ENCODE measurements at regions not wholly inside any gene's neighbourhood (a gene's known extent, or its start where the extent isn't known, plus 50 kb on each side); places are given as distances from the start of the nearest gene placed in this dataset.

GRCh38 chr6:128827675-128828464 lies 55.1 kb upstream of the LAMA2 start:
- DNase-seq = no peak

- no peak for DNase-seq
Observed at GRCh38 chr6:128826606-128827005, 56.3 kb upstream of the LAMA2 start.

DNA sequence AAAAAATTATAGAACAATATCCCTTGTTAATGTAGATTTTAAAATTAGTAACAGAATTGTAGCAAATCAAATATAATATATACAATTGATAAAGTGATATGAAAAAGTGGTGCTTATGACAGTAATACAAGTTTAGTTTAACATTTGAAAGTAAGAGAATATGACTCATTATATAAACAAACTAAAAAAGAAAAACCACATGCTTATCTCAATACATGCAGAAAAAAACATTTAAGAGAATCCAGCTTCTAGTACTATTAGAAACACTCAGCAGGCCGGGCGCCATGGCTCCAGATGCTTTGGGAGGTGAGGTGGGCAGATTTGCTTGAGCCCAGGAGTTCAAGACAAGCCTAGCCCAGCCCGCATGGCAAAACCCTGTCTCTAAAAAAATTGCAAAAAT lies 60.7 kb upstream of the LAMA2 start:
- no peak for DNase-seq

DNA sequence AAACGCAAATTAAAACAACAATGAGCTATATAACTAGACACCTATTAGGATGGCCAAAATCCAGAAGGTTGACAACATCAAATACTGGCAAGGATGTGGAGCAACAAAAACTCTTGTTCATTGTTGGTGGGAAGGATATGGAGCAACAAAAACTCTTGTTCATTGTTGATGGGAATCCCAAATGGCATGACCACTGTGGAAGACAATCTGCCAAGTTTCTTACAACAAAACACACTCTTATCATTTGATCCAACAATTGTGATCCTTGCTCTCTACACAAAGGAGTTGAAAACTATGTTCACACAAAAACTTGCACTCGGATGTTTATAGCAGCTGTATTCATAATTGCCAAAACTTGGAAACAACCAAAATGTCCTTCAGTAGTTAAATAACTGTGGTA lies 61.8 kb upstream of the LAMA2 start:
- DNase-seq = no peak

- DNase-seq = no peak
Observed at GRCh38 chr6:128808856-128809255, 74.1 kb upstream of the LAMA2 start.

GRCh38 chr6:128807577-128807976 lies 75.4 kb upstream of the LAMA2 start:
- DNase-seq = no peak

DNA sequence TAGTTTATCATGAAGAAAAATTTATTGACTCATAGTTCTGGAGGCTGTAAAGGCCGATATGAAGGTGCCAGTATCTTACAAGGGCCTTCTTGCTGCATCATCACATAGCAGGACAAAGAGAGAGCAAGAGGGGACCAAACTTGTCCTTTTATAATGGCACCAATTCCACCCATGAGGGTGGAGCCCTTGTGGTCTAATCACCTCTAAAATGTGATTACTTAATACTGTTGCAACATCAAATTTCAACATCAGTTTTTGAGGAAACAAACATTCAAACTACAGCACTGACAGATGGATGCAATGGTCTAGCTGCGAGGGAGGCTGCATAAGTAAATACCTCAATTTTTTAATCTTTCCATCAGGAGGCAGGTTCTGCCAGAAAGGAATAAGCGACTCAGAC lies 76.7 kb upstream of the LAMA2 start:
- DNase-seq = no peak

GRCh38 chr6:128803911-128804310 lies 79.0 kb upstream of the LAMA2 start:
- DNase-seq = no peak

DNA sequence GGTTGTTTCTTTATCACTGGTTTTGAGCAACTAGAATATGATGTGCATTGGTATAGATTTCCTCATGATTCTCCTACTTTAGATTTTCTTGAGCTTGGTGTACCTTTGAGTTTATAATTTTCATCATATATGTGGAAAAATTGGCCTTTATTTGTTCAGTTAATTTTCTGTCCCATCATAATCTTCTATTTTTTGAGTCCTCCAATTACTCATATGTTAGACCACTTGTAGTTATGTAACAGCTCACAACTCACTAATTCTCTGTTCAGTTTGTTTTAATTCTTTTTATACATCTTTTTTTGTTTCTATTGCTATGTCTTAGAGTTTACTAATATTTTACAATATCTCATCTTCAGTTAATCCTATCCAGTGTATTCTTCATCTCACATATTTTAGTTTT lies 81.3 kb upstream of the LAMA2 start:
- DNase-seq = no peak

GRCh38 chr6:128784266-128784665 lies 98.7 kb upstream of the LAMA2 start:
- DNase-seq = no peak

- no peak for DNase-seq
Observed at GRCh38 chr6:128768187-128768586, 114.8 kb upstream of the LAMA2 start.

DNA sequence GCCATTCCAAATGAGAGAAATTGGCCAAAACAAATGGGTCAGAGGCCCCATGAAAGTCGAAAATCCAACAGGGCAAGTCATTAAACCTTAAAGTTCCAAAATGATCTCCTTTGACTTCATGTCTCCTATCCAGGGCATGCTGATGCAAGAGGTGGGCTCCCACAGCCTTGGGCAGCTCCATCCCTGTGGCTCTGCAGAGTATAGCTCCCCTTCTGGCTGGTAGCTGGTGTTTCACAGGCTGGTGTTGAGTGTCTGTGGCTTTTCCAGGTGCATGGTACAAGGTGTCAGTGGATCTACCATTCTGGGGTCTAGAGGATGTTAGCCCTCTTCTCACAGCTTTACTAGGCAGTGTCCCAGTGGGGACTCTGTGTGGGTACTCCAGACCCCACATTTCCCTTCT lies 115.2 kb upstream of the LAMA2 start:
- no peak for DNase-seq

DNA sequence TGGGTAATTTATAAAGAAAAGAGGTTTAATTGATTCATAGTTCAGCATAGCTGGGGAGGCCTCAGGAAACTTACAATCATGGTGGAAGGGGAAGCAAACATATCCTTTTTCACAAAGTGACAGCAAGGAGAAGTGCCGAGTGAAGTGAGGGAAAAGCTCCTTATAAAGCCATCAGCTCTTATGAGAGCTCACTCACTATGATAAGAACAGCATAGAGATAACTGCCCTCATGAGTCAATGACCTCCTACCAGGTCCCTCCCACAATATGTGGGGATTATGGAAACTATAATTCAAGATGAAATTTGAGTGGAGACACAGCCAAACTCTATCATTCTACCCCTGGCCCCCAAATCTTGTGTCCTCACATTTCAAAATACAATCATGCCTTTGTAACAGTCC lies 115.8 kb upstream of the LAMA2 start:
- no peak for DNase-seq

GRCh38 chr6:128763599-128764300 lies 119.2 kb upstream of the LAMA2 start:
- DNase-seq = no peak

GRCh38 chr6:128759901-128760300 lies 123.0 kb upstream of the LAMA2 start:
- no peak for DNase-seq

- no peak for DNase-seq
Observed at GRCh38 chr6:128759447-128759846, 123.5 kb upstream of the LAMA2 start.

- no peak for DNase-seq
Observed at GRCh38 chr6:128757961-128758360, 125.0 kb upstream of the LAMA2 start.

DNA sequence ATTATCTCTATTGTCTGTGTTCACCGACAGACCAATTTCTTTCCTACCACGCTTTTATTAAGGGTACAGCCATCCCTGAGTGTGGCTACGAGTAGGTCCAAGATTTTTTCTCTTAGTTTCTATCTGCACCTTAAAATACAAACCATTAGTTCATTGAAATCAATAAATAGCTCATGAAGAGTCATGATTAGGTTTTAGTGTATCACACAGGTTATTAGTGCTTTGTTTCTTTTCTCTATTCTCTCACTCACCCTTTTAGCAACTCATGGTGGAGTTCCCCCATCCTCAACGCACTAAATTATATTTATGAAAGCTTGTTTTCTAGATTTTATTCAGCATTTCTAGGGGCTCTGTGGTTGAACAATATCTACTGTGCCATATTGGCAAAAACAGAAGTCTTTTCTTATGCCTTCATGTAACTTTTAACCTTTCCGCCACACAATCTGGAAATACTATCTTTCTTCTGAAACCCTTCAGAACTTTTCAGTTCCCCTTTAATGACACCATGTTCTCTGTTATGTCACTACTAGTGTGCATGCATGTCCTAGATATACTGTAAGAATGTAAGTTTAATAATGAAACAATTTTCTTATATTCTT lies 128.2 kb upstream of the LAMA2 start:
- no peak for DNase-seq

- DNase-seq = no peak
Observed at GRCh38 chr6:128743974-128744765, 138.8 kb upstream of the LAMA2 start.

GRCh38 chr6:128742900-128743299 lies 140.0 kb upstream of the LAMA2 start:
- DNase-seq = no peak

GRCh38 chr6:128740951-128741350 lies 142.0 kb upstream of the LAMA2 start:
- DNase-seq = no peak

- DNase-seq = no peak
Observed at GRCh38 chr6:128739112-128739511, 143.8 kb upstream of the LAMA2 start.

GRCh38 chr6:128738112-128738511 lies 144.8 kb upstream of the LAMA2 start:
- no peak for DNase-seq

Measured in activated naive CD4-positive, alpha-beta T cell treated with anti-CD3 and anti-CD28 coated beads, Interleukin-2, amount 50 U/mL, for 16 hours (primary cell).